ENCODE measurements at regions not wholly inside any gene's neighbourhood (a gene's known extent, or its start where the extent isn't known, plus 50 kb on each side); places are given as distances from the start of the nearest gene placed in this dataset.

DNA sequence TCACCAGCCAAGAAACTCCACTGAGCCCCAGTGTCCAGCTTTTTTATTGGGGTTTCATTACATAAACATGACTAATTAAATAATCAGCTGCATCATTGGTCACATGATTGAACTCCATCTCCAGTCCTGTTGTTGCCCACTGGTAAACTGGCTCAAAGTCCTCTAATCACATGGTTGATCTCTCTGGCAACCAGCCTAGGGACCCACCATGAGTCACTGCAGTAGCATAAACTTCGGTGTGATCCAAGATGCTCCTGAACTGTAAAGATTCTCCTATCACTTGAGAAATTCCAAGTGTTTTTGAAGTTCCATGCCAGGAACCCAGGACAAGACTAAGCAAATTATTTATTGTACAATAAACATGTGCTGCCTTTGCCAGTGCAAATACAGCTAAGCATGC, 130.4 kb upstream of the AUTS2 start:
- no peak for TF ChIP-seq EZH2 (IDR thresholded peaks at IDR 0.05; ENCODE audit: insufficient read depth, poor library complexity, severe bottlenecking)
- no peak for TF ChIP-seq EZH2phosphoT487 (IDR thresholded peaks at IDR 0.05; ENCODE audit: insufficient read depth, low read depth)

All from GM23248 (cell line).